ENCODE measurements at regions not wholly inside any gene's neighbourhood (a gene's known extent, or its start where the extent isn't known, plus 50 kb on each side); places are given as distances from the start of the nearest gene placed in this dataset.

DNA sequence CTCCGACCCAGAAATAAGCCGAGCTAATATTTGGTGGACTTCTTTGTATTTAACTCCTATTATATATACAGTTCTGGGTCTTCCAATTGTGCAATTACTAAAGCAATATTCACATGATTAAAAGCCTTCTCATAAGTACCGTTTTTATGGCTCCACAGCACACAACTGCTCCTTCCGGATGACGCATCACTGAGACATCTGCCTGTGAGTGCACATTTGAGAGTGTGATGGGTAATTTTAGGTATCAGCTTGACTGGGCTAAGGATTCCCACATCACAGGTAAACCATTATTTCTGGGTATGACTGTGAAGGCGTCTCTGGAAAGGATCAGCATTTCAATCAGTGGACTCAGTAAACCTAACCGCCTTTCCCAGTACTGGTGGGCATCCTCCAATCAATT lies 77.5 kb upstream of the SYK start:
- TF ChIP-seq EP300 (IDR thresholded peaks at IDR 0.05; ENCODE audit: borderline replicate concordance), result no peak
- TF ChIP-seq RAD21 (IDR thresholded peaks at IDR 0.05; ENCODE audit: low read depth), result no peak
- TF ChIP-seq ZBTB7A (IDR thresholded peaks at IDR 0.05; ENCODE audit: low read depth), result no peak
- TF ChIP-seq TEAD4 (IDR thresholded peaks at IDR 0.05), result no peak
- no peak for TF ChIP-seq TAF1 (IDR thresholded peaks at IDR 0.05; ENCODE audit: low read depth)
- TF ChIP-seq, protein P1, sequence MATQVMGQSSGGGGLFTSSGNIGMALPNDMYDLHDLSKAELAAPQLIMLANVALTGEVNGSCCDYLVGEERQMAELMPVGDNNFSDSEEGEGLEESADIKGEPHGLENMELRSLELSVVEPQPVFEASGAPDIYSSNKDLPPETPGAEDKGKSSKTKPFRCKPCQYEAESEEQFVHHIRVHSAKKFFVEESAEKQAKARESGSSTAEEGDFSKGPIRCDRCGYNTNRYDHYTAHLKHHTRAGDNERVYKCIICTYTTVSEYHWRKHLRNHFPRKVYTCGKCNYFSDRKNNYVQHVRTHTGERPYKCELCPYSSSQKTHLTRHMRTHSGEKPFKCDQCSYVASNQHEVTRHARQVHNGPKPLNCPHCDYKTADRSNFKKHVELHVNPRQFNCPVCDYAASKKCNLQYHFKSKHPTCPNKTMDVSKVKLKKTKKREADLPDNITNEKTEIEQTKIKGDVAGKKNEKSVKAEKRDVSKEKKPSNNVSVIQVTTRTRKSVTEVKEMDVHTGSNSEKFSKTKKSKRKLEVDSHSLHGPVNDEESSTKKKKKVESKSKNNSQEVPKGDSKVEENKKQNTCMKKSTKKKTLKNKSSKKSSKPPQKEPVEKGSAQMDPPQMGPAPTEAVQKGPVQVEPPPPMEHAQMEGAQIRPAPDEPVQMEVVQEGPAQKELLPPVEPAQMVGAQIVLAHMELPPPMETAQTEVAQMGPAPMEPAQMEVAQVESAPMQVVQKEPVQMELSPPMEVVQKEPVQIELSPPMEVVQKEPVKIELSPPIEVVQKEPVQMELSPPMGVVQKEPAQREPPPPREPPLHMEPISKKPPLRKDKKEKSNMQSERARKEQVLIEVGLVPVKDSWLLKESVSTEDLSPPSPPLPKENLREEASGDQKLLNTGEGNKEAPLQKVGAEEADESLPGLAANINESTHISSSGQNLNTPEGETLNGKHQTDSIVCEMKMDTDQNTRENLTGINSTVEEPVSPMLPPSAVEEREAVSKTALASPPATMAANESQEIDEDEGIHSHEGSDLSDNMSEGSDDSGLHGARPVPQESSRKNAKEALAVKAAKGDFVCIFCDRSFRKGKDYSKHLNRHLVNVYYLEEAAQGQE (IDR thresholded peaks at IDR 0.05; ENCODE audit: low read depth), result no peak
- TF ChIP-seq, protein P2, sequence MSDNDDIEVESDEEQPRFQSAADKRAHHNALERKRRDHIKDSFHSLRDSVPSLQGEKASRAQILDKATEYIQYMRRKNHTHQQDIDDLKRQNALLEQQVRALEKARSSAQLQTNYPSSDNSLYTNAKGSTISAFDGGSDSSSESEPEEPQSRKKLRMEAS (IDR thresholded peaks at IDR 0.05), result no peak
- no peak for TF ChIP-seq CEBPB (IDR thresholded peaks at IDR 0.05)
- no peak for TF ChIP-seq TCF12 (IDR thresholded peaks at IDR 0.05; ENCODE audit: low read depth)
- TF ChIP-seq EGR1 (IDR thresholded peaks at IDR 0.05), result no peak
- TF ChIP-seq, protein P3, sequence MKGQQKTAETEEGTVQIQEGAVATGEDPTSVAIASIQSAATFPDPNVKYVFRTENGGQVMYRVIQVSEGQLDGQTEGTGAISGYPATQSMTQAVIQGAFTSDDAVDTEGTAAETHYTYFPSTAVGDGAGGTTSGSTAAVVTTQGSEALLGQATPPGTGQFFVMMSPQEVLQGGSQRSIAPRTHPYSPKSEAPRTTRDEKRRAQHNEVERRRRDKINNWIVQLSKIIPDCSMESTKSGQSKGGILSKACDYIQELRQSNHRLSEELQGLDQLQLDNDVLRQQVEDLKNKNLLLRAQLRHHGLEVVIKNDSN (IDR thresholded peaks at IDR 0.05), result no peak
- TF ChIP-seq YY1 (IDR thresholded peaks at IDR 0.05; ENCODE audit: low read depth), result no peak
- no peak for TF ChIP-seq NFIC (IDR thresholded peaks at IDR 0.05)
- no peak for TF ChIP-seq FOXM1 (IDR thresholded peaks at IDR 0.05; ENCODE audit: borderline replicate concordance, low read depth)
